ENCODE measurements at regions not wholly inside any gene's neighbourhood (a gene's known extent, or its start where the extent isn't known, plus 50 kb on each side); places are given as distances from the start of the nearest gene placed in this dataset.
"Not testable (repeated sequence)": the region's sequence is repeated elsewhere in the genome, so short reads cannot be mapped to it uniquely, and the experiment has no call there.

DNA sequence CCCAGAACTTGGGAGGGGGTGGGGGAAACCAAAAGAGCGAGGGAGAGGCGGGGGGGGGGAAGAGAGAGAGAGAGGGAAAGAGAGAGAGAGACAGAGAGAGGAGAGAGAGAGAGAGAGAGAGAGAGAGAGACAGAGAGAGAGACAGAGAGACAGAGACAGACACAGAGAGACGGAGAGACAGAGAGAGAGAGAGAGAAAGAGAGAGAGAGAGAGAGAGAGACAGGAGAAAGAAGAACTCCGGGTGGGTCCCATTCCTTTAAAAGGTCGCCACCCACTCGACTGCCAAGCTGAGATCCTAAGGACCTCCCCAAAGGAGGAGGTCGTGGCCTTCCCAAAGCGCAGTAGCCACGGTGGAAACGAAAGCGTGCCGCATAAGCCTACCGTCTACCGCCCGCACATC, 49.8 kb upstream of the RNU2-1 start:
- H3K27me3 ChIP-seq (ENCODE audit: control insufficient read depth, insufficient read depth, low read length); H3K9me3 ChIP-seq (replicated peaks; ENCODE audit: control insufficient read depth, low read depth, low read length); H3K36me3 ChIP-seq (ENCODE audit: control insufficient read depth, insufficient read depth, low read length); H3K4me3 ChIP-seq (ENCODE audit: low read length); H3K27ac ChIP-seq (ENCODE audit: low read length); H3K4me1 ChIP-seq (ENCODE audit: control insufficient read depth, insufficient read depth, low read length); DNase-seq: not testable (repeated sequence)
- no CpG with 5 or more reads among the region's 15 CpGs for WGBS (ENCODE audit: insufficient coverage)

Measured in muscle of leg (tissue), 3 donors.